Endothelial cell of umbilical vein (primary cell): ENCODE measurements at regions not wholly inside any gene's neighbourhood (a gene's known extent, or its start where the extent isn't known, plus 50 kb on each side); places are given as distances from the start of the nearest gene placed in this dataset.

ENCODE experiments used
- BruUV-seq: library from RNA; stranded (reverse); fragments of 400-500 nt; replicated peaks from 2 replicates; lab custom pipeline; 2021; lab: Mats Ljungman, UMichigan
- CTCF ChIA-PET: fragments of 300-600, 350-600 bp; sonication (Branson Sonifier 250); formaldehyde crosslinking; loops from one replicate; lab custom pipeline; 2021; ENCODE audit warnings: antibody characterized with exemption, inconsistent platforms; lab: Charles Lee
- POLR2A ChIA-PET: fragments of 300-600, 350-600 bp; sonication (Branson Sonifier 250); formaldehyde crosslinking; loops from one replicate; lab custom pipeline; 2021; ENCODE audit warnings: antibody characterized with exemption, inconsistent platforms; lab: Charles Lee
- DNase-seq: peaks from one replicate; pipeline ENCODE4 v3.0.0-alpha.2; 2011; ENCODE audit warnings: low read depth, low spot score
- FAIRE-seq: peaks from 2 replicates; lab custom pipeline; 2011; peaks lifted over from hg19 to GRCh38; lab: Jason Lieb, UNC
- H2AFZ ChIP-seq: 2 replicates; pipeline ENCODE4 v1.6.0; 2012; ENCODE audit warnings: low read depth, low read length, control low read depth, inconsistent platforms
- H3K27ac ChIP-seq: 2 replicates; pipeline ENCODE4 v1.5.1; 2011; ENCODE audit warnings: low read depth, mild to moderate bottlenecking, control low read depth, low read length, moderate library complexity; ENCODE audit not compliant: insufficient read depth
- H3K27me3 ChIP-seq, 2 experiments: 2 replicates each; pipeline versions ENCODE4 v1.6.0 to v1.6.1; 2011; ENCODE audit warnings: low read length in 2 of 2, mixed read lengths in 1 of 2; ENCODE audit not compliant: control insufficient read depth in 2 of 2, insufficient read depth in 2 of 2
- H3K36me3 ChIP-seq, 2 experiments: 2 replicates in 1 of 2; 3 replicates in 1 of 2; pipeline ENCODE4 v1.5.1; 2011; ENCODE audit warnings: low read length in 2 of 2, mild to moderate bottlenecking in 1 of 2, moderate library complexity in 1 of 2; ENCODE audit not compliant: control insufficient read depth in 2 of 2, insufficient read depth in 2 of 2; ENCODE audit errors: extremely low read depth in 1 of 2
- H3K4me1 ChIP-seq: 3 replicates; pipeline ENCODE4 v1.5.1; 2011; ENCODE audit warnings: mild to moderate bottlenecking, low read length; ENCODE audit not compliant: control insufficient read depth, insufficient read depth; ENCODE audit errors: extremely low read depth
- H3K4me2 ChIP-seq: 2 replicates; pipeline ENCODE4 v1.6.1; 2011; ENCODE audit warnings: low read length, control low read depth, mixed read lengths; ENCODE audit not compliant: insufficient read depth
- H3K4me3 ChIP-seq, 3 experiments: fragments of 200-600 bp in 1 of 3; sonication (generic), shearing (Covaris generic) in 1 of 3; replicated peaks in 1 of 3; 2 replicates each; pipeline ENCODE4 v1.5.1; 2011 to 2016; ENCODE audit warnings: control low read depth in 3 of 3, low read length in 3 of 3, mild to moderate bottlenecking in 2 of 3, inconsistent platforms in 1 of 3, low read depth in 1 of 3, moderate library complexity in 1 of 3; ENCODE audit not compliant: insufficient read depth in 1 of 3
- H3K79me2 ChIP-seq: 2 replicates; pipeline ENCODE4 v1.6.0; 2012; ENCODE audit warnings: low read length, inconsistent platforms; ENCODE audit not compliant: control insufficient read depth, insufficient read depth
- H3K9ac ChIP-seq: replicated peaks from 2 replicates; pipeline ENCODE3; 2011; ENCODE audit warnings: low read length, control low read depth; ENCODE audit not compliant: insufficient read depth; ENCODE audit errors: extremely low read depth
- H3K9me1 ChIP-seq: replicated peaks from 3 replicates; pipeline ENCODE4 v1.6.0; 2011; ENCODE audit warnings: mild to moderate bottlenecking, low read length; ENCODE audit not compliant: control insufficient read depth, insufficient read depth; ENCODE audit errors: extremely low read depth
- H3K9me3 ChIP-seq: replicated peaks from 2 replicates; pipeline ENCODE4 v1.5.1; 2012; ENCODE audit warnings: low read length, inconsistent platforms; ENCODE audit not compliant: control insufficient read depth, insufficient read depth
- H4K20me1 ChIP-seq: replicated peaks from 2 replicates; pipeline ENCODE3; 2011; ENCODE audit warnings: mild to moderate bottlenecking, low read length; ENCODE audit not compliant: control insufficient read depth, insufficient read depth; ENCODE audit errors: extremely low read depth
- EZH2 ChIP-seq: IDR thresholded peaks from 2 replicates; pipeline ENCODE4 v1.6.1; 2012; ENCODE audit warnings: borderline replicate concordance, low read depth, mild to moderate bottlenecking, moderate library complexity, low read length, inconsistent platforms; ENCODE audit not compliant: severe bottlenecking
- FOS ChIP-seq: IDR thresholded peaks from 2 replicates; pipeline ENCODE4 v1.6.1; 2011; ENCODE audit warnings: mild to moderate bottlenecking, low read length, moderate library complexity, borderline replicate concordance; ENCODE audit not compliant: insufficient read depth
- GATA2 ChIP-seq: IDR thresholded peaks from 2 replicates; pipeline ENCODE4 v1.7.0; 2011; ENCODE audit warnings: low read depth, mild to moderate bottlenecking, moderate library complexity, mixed read lengths, low read length; ENCODE audit not compliant: insufficient read length, insufficient read depth
- JUN ChIP-seq: IDR thresholded peaks from 2 replicates; pipeline ENCODE4 v1.6.1; 2011; ENCODE audit warnings: borderline replicate concordance, low read depth; ENCODE audit not compliant: insufficient read length, insufficient read depth
- MAX ChIP-seq: IDR thresholded peaks from 2 replicates; pipeline ENCODE4 v1.6.1; 2011; ENCODE audit not compliant: insufficient read depth, insufficient read length
- MYC ChIP-seq: IDR thresholded peaks from one replicate; pipeline ENCODE4 v1.6.1; 2011; ENCODE audit warnings: mild to moderate bottlenecking, low read depth, low read length
- POLR2A ChIP-seq: IDR thresholded peaks from 2 replicates; pipeline ENCODE4 v1.6.1; 2012; ENCODE audit warnings: low read depth, mild to moderate bottlenecking, control low read depth, low read length
- POLR2AphosphoS5 ChIP-seq: IDR thresholded peaks from 2 replicates; pipeline ENCODE4 v1.6.1; 2012; ENCODE audit warnings: low read depth, mild to moderate bottlenecking, control low read depth, low read length, moderate library complexity; ENCODE audit not compliant: insufficient read depth
- dilution Hi-C: fragments of 300-500 bp; cut with MboI; formaldehyde crosslinking; loops from one replicate; pipeline ENCODE4 v1.15.0; 2019; ENCODE audit warnings: low sequenced_read_pairs; ENCODE audit not compliant: extremely low pct_ligation_motif_present
- intact Hi-C: fragments of 100-400 bp; cut with micrococcal nuclease; formaldehyde crosslinking; loops from one replicate; pipeline ENCODE4 v1.10.0; 2022
- TF ChIP-seq, protein P1 (sequence below), 2 donors: IDR thresholded peaks; 1 replicate in 1 of 2; 2 replicates in 1 of 2; pipeline ENCODE4 v1.5.1; 2011; ENCODE audit warnings: low read length in 2 of 2, mild to moderate bottlenecking in 2 of 2, moderate library complexity in 2 of 2, control low read depth in 1 of 2, inconsistent platforms in 1 of 2, low read depth in 1 of 2; ENCODE audit not compliant: insufficient read depth in 1 of 2; ENCODE audit errors: extremely low read depth in 1 of 2

- no peak overlapping the region for H3K4me2 ChIP-seq
- no peaks in the 10 kb centered on the region for H3K36me3 ChIP-seq
- TF ChIP-seq MAX (no peak), JUN (no peak), EZH2 (no peak), MYC (no peak), POLR2AphosphoS5 (no peak), GATA2 (no peak), POLR2A (no peak), FOS (no peak)
- TF ChIP-seq, protein P1, sequence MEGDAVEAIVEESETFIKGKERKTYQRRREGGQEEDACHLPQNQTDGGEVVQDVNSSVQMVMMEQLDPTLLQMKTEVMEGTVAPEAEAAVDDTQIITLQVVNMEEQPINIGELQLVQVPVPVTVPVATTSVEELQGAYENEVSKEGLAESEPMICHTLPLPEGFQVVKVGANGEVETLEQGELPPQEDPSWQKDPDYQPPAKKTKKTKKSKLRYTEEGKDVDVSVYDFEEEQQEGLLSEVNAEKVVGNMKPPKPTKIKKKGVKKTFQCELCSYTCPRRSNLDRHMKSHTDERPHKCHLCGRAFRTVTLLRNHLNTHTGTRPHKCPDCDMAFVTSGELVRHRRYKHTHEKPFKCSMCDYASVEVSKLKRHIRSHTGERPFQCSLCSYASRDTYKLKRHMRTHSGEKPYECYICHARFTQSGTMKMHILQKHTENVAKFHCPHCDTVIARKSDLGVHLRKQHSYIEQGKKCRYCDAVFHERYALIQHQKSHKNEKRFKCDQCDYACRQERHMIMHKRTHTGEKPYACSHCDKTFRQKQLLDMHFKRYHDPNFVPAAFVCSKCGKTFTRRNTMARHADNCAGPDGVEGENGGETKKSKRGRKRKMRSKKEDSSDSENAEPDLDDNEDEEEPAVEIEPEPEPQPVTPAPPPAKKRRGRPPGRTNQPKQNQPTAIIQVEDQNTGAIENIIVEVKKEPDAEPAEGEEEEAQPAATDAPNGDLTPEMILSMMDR (IDR thresholded peaks at IDR 0.05; ENCODE audit: extremely low read depth in 1 of 2, insufficient read depth in 1 of 2, low read depth in 1 of 2, low read length in 2 of 2) = no peak
- no peak for FAIRE-seq
- H2AFZ ChIP-seq = no peak overlapping the region
- DNase-seq = no peak
- H3K4me1 ChIP-seq = no peaks in the 10 kb centered on the region
- H3K9me1 ChIP-seq = no peaks in the 10 kb centered on the region
- ChIA-PET CTCF (no interaction called here), POLR2A (no interaction called here)
- H3K9ac ChIP-seq = no peak overlapping the region
- no peaks in the 10 kb centered on the region for H4K20me1 ChIP-seq
- H3K79me2 ChIP-seq = no peaks in the 10 kb centered on the region
- H3K9me3 ChIP-seq = peaks cover 2% of the 10 kb centered on the region
- intact Hi-C loops (no loop called here), dilution Hi-C loops (no loop called here)
- H3K27me3 ChIP-seq = no peaks in the 10 kb centered on the region
- no TSS peak for BruUV-seq
- no peak overlapping the region for H3K4me3 ChIP-seq
- H3K27ac ChIP-seq = no peak overlapping the region
These were observed 402.8 kb downstream of the NXPE2 start for GRCh38 chr11:115080923-115081680.
